GM12873 (cell line): ENCODE measurements at regions not wholly inside any gene's neighbourhood (a gene's known extent, or its start where the extent isn't known, plus 50 kb on each side); places are given as distances from the start of the nearest gene placed in this dataset.

ENCODE experiments used
- TF ChIP-seq, protein P1 (sequence below): IDR thresholded peaks from 2 replicates; pipeline ENCODE4 v1.5.1; 2012; ENCODE audit warnings: low read depth, mild to moderate bottlenecking, moderate library complexity, low read length, control low read depth; ENCODE audit not compliant: insufficient read depth; ENCODE audit errors: missing control alignments

DNA sequence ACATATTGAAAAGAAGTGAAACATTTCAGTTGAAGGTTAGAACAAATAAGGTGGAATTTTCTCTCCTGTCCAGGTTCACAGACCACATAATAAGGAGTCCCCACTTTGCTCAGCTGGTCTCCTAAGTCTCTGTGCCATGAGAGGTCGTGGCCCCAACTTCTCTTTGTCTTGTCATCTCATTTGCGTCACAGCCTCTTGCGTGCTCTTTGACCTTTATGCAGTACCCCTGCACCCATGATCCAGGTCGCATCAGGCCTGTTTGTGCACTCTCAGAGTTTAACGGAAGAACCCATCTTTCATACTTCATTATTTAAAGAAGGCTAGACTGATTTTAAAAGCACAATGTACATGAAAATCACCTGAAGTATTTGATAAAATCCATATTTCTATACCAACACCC lies 110.4 kb upstream of the BMP2 start:
- TF ChIP-seq, protein P1, sequence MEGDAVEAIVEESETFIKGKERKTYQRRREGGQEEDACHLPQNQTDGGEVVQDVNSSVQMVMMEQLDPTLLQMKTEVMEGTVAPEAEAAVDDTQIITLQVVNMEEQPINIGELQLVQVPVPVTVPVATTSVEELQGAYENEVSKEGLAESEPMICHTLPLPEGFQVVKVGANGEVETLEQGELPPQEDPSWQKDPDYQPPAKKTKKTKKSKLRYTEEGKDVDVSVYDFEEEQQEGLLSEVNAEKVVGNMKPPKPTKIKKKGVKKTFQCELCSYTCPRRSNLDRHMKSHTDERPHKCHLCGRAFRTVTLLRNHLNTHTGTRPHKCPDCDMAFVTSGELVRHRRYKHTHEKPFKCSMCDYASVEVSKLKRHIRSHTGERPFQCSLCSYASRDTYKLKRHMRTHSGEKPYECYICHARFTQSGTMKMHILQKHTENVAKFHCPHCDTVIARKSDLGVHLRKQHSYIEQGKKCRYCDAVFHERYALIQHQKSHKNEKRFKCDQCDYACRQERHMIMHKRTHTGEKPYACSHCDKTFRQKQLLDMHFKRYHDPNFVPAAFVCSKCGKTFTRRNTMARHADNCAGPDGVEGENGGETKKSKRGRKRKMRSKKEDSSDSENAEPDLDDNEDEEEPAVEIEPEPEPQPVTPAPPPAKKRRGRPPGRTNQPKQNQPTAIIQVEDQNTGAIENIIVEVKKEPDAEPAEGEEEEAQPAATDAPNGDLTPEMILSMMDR: no peak

DNA sequence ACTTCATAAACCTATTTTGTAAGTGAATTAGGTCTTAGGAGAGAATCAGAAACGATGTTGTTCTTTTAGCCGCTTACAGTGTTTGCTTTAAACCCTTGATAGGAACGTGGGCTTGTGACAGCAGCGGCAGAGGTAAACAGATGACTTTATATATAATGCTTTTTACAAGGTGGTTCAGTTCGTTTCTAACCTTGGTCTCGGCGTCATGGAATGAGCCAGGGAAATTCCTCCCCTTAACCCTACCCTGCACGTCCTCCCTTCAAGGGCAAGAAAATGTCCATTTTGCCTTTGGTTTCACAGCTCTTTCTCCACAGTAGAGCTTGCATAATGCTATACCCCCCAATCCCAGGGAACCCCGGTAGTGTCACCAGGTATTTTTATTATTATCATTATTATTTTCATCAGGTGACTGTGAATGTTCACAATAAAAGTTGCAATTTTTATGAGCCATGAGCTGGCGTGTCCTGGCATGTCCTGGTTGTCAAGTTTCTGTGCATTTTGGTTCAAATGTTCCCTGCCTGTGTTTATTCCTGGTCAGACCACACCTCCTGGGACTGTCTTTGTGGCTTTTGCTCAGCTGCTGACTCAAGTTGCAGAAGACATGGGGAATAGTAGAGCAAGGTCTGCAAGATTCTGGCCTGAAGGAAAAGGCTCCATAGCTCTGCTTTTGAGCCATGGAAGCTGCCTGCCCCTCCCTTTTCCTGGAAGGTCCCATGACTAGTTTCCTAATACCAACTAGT lies 112.8 kb upstream of the BMP2 start:
- TF ChIP-seq, protein P1: no peak

DNA sequence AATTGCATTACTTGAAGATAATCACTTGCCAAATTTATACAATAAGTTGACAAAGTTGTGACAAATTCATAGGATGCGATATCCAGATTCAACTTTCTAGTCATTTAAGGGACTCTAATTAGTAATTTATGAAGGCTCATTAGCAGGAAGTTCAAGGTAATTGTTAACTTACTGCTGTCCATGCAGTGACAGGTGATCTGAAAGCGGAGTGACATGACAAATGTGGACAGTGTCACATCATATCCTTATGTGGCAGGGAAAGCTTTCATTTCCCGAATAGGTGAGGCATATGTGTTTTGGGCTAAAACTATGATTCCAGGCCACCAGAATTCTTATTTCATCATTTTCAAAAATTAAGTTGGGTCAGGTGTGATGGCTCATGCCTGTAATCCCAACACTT lies 115.9 kb upstream of the BMP2 start:
- TF ChIP-seq, protein P1: no peak

DNA sequence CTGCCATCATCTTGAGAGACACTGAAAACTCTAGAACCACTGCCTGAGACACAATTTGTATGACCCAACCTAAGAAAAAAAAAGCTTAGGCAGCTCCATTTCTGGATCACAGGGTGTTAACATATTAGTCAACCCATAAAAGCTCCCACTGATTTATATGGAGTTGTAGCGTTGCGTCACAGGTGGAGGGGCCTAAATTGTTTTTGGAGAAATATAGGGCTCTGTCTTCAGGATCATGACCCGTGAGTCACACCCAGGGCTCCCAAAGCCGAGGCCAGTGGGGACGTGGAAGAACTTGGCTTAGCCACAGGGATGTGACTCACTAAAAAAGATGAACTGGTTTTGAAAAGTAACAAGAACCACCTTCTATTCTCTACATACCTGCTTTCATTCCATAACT lies 116.5 kb upstream of the BMP2 start:
- TF ChIP-seq, protein P1: no peak

DNA sequence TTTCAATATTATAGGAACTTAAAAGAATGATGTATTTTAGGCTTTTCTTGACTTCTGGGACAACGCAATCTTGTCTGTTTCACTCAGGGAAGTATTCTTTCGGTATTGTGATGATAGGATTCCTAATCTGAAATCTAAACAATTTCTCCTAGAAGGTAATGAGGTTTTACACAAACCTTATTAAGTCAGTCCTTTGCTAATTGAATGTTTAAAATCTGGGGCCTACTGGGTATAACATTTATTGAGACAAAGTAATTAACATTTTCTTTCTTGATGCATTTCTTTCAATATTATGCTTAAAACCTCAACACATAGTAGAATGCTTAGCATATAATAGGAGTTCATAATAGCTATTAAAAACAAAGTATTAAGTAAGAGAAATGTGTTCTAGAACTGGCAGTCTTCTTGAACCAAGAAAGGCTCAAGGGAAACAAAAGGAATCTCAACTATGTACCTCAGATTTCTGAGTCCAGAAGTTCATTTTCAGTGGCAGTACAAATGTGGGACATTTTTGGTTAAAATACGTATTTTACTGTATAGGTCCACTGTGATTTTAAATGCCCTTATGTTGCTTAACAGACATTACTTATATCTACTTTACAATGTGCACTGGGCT lies 121.4 kb upstream of the BMP2 start:
- TF ChIP-seq, protein P1: no peak

DNA sequence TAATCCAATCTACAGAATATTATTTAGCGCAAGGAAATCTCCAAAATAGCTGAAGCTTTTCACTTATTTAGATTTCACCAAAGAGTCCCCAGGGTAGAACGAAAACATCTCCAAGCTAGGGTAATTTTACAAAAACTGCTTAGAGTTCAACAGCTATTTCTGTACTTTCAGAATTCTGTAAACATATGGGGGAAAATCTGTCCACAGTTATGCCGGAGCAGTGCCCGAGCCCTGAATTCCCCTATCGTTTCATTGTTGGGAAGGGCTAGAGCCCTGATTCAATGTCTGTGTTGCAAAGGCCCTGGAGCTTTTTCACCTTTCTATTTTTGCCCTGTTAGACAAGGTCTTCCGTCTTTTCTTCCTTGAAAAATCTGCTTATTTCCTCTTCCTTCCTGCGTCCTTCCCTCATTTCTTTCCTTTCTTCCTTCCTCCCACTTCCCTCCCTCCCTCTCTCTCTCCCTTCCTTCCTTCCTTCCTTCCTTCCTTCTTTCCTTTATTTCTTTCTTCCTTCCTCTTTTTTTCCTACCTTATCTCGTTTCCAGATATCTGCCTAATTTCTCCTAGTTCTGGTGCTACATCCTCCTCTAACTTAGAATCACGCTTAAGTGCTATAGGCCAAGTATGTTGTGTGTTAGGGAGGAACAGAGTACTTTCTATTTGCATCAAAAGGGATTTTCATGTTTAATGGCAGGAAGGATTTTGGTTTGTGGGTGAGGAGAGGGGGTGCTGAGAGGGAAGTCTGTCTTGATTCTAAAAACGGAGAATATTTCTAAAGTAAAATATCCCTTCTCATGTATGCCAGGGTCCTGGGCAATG lies 122.5 kb upstream of the BMP2 start:
- TF ChIP-seq, protein P1: no peak

DNA sequence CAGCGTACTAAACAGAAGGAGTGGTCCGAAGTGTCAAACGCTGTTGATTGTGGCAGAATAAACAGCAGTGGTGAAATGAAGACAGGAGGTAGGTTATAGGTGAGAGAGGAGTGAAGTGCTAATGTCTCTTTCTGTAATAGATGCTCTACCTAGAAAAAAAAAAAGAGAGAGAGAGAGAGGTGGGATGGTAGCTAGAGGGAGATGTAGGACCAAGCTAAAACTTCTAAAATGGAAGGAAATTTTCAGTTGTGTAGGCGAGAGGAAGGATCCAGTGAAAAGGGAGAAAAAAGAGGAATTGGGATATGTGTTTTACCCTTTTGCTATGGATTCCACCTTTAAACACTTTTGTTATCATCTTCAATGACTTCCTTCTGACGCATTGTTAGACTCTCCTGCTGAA lies 126.5 kb upstream of the BMP2 start:
- TF ChIP-seq, protein P1: no peak
